ENCODE measurements at regions not wholly inside any gene's neighbourhood (a gene's known extent, or its start where the extent isn't known, plus 50 kb on each side); places are given as distances from the start of the nearest gene placed in this dataset.

- intact Hi-C loops (cut with DNase I) = no loop called here
- ATAC-seq (no peak), DNase-seq (no peak)
- Histone ChIP-seq H3K27ac (no peak overlapping the region), H3K27me3 (ENCODE audit: low read depth) (no peaks in the 10 kb centered on the region), H3K36me3 (no peaks in the 10 kb centered on the region), H3K9me3 (no peaks in the 10 kb centered on the region), H3K4me3 (no peak overlapping the region), H3K4me1 (no peaks in the 10 kb centered on the region)
- TF ChIP-seq, protein P1, sequence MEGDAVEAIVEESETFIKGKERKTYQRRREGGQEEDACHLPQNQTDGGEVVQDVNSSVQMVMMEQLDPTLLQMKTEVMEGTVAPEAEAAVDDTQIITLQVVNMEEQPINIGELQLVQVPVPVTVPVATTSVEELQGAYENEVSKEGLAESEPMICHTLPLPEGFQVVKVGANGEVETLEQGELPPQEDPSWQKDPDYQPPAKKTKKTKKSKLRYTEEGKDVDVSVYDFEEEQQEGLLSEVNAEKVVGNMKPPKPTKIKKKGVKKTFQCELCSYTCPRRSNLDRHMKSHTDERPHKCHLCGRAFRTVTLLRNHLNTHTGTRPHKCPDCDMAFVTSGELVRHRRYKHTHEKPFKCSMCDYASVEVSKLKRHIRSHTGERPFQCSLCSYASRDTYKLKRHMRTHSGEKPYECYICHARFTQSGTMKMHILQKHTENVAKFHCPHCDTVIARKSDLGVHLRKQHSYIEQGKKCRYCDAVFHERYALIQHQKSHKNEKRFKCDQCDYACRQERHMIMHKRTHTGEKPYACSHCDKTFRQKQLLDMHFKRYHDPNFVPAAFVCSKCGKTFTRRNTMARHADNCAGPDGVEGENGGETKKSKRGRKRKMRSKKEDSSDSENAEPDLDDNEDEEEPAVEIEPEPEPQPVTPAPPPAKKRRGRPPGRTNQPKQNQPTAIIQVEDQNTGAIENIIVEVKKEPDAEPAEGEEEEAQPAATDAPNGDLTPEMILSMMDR (IDR thresholded peaks at IDR 0.05) = no peak
These were observed 473.1 kb downstream of the ADGRL2 start for GRCh38 chr1:82273816-82274215.

DNA sequence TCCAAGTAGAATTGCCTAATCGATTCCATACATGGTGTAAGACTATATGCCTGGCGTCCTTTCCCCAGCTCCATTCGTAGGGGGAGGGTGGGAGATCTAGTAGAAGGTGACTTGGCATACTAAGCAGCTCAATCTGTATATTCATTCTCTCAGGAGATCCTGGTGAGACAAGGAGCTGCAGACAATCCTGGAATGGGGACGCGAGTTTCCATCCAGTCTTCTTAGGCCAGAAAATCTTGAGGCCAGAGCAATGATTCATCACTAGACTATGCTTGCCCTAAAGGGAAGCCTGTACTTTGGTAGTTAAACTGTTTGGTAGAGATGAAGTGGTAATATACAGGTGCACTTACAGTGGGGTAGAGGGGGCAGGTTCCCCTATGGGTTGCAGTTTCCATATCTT is 468.7 kb downstream of the ADGRL2 start:
- intact Hi-C loops (cut with DNase I) = no loop called here
- Histone ChIP-seq H3K27me3 (ENCODE audit: low read depth) (no peaks in the 10 kb centered on the region), H3K4me3 (no peak overlapping the region), H3K4me1 (no peaks in the 10 kb centered on the region), H3K27ac (no peak overlapping the region), H3K36me3 (no peaks in the 10 kb centered on the region), H3K9me3 (no peaks in the 10 kb centered on the region)
- TF ChIP-seq, protein P1 (IDR thresholded peaks at IDR 0.05) = no peak
- ATAC-seq = no peak
- no peak for DNase-seq

DNA sequence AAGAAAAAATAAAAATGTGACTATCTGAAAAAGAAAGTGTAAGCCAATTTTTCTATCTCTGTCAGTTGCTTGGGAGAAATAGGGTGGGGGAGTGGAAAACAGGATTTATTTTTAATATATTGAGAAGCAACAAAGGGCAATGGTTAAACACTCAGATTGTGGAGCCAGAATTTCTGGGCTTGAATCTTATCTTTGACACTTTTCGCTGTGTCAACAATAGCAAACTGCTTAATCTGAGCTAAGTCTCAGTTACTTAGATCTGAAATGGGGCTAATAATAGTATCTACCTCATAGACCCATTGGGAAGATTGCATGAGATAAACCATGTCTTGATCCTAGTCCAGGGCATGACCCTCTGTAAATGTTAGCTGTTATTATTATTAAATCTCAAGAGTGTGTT is 468.1 kb downstream of the ADGRL2 start:
- H3K27me3 ChIP-seq (ENCODE audit: low read depth) = no peaks in the 10 kb centered on the region
- H3K27ac ChIP-seq = no peak overlapping the region
- H3K9me3 ChIP-seq = no peaks in the 10 kb centered on the region
- H3K36me3 ChIP-seq = no peaks in the 10 kb centered on the region
- no peak overlapping the region for H3K4me3 ChIP-seq
- intact Hi-C loops (cut with DNase I) = no loop called here
- no peak for DNase-seq
- no peak for ATAC-seq
- TF ChIP-seq, protein P1 (IDR thresholded peaks at IDR 0.05) = no peak
- H3K4me1 ChIP-seq = no peaks in the 10 kb centered on the region

DNA sequence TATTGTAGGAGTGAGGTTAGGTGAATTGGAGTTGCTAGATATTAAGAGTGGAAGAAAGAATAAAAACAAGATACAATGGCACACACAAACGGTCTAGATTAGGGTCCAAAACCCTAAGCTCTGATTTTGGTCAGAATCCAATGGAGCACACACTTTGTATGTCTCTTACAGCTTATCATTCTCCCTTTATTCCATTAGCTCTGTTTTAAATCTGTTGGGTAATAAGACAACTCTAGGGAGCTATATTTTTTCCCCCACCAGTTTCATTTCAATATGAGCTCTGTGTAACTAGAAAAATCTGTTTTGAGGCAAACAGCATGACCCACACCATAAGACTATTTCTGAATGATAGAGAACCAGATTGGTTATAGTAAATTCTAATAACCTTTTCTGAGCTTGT is 465.6 kb downstream of the ADGRL2 start:
- no peaks in the 10 kb centered on the region for H3K9me3 ChIP-seq
- TF ChIP-seq, protein P1 (IDR thresholded peaks at IDR 0.05) = no peak
- no peaks in the 10 kb centered on the region for H3K27me3 ChIP-seq (ENCODE audit: low read depth)
- H3K36me3 ChIP-seq = no peaks in the 10 kb centered on the region
- intact Hi-C loops (cut with DNase I) = no loop called here
- H3K4me1 ChIP-seq = no peaks in the 10 kb centered on the region
- no peak overlapping the region for H3K27ac ChIP-seq
- no peak overlapping the region for H3K4me3 ChIP-seq
- ATAC-seq (no peak), DNase-seq (no peak)

- H3K4me1 ChIP-seq = no peaks in the 10 kb centered on the region
- no peak overlapping the region for H3K4me3 ChIP-seq
- DNase-seq (no peak), ATAC-seq (no peak)
- TF ChIP-seq, protein P1 (IDR thresholded peaks at IDR 0.05) = no peak
- H3K36me3 ChIP-seq = no peaks in the 10 kb centered on the region
- H3K27ac ChIP-seq = no peak overlapping the region
- H3K9me3 ChIP-seq = no peaks in the 10 kb centered on the region
- intact Hi-C loops (cut with DNase I) = no loop called here
- H3K27me3 ChIP-seq (ENCODE audit: low read depth) = no peaks in the 10 kb centered on the region
These were observed 464.7 kb downstream of the ADGRL2 start for GRCh38 chr1:82265436-82265835.

GRCh38 chr1:82264802-82265201 is 464.1 kb downstream of the ADGRL2 start:
- no peaks in the 10 kb centered on the region for H3K27me3 ChIP-seq (ENCODE audit: low read depth)
- ATAC-seq (no peak), DNase-seq (no peak)
- no peaks in the 10 kb centered on the region for H3K36me3 ChIP-seq
- H3K4me1 ChIP-seq = no peaks in the 10 kb centered on the region
- H3K4me3 ChIP-seq = no peak overlapping the region
- intact Hi-C loops (cut with DNase I) = no loop called here
- no peak overlapping the region for H3K27ac ChIP-seq
- no peaks in the 10 kb centered on the region for H3K9me3 ChIP-seq
- TF ChIP-seq, protein P1 (IDR thresholded peaks at IDR 0.05) = no peak
